GM19239 (cell line): ENCODE measurements at regions not wholly inside any gene's neighbourhood (a gene's known extent, or its start where the extent isn't known, plus 50 kb on each side); places are given as distances from the start of the nearest gene placed in this dataset.

ENCODE experiments used
- DNase-seq: peaks from one replicate; pipeline ENCODE4 v3.0.0; 2011; ENCODE audit warnings: low spot score; ENCODE audit not compliant: insufficient read length
- FAIRE-seq: peaks from 2 replicates; lab custom pipeline; 2011; peaks lifted over from hg19 to GRCh38; lab: Jason Lieb, UNC

DNA sequence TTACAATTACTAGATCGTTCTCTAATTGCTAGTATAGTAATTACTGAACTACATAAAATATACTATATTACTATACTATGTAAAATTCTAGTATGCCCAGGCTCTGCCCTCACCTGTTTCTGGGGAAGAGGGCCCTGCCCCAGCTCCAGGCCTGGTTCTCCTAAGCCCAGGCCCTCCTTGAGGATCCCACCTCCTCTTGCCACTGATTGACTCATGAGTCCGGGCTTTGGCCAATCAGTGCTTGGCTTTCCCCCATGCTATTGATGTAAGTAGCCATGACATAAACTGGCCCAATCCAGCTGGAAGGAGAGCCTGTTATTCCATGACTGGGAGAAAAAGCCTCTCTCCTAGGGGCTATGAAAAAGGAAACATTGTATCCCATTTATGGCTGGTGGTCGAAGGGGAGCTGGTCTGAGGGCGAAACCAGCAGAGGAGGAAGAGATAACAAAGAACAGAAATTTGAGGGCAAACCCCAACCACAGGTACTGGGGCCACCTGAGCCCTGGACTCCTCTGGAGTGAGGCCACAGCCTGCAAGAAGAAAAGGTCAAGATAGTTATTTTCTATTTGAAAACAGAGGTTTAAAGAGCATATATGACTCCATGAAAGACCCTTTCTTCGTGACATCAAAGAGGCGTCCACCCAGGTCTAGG lies 129.3 kb upstream of the CD93 start:
- DNase-seq (no peak), FAIRE-seq (no peak)

DNA sequence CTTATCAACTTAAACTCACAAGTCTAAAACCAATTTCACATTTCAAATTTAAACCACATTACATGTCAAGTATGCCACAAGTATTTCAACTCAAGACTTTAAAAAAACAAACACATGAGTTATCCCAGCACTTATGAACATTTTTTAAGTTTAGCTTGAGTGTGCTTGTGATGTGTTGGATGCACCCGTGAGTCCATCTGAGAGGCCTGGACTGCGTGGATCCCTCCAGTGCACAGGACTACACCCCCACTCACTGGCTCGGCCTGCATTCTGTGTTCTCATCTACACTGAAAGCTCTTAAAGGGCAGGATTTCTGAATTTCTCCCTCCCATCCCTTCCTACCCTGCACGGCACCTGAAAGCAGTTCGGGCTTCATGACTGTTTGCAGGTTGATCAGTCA lies 128.8 kb upstream of the CD93 start:
- FAIRE-seq, result no peak
- DNase-seq, result no peak

DNA sequence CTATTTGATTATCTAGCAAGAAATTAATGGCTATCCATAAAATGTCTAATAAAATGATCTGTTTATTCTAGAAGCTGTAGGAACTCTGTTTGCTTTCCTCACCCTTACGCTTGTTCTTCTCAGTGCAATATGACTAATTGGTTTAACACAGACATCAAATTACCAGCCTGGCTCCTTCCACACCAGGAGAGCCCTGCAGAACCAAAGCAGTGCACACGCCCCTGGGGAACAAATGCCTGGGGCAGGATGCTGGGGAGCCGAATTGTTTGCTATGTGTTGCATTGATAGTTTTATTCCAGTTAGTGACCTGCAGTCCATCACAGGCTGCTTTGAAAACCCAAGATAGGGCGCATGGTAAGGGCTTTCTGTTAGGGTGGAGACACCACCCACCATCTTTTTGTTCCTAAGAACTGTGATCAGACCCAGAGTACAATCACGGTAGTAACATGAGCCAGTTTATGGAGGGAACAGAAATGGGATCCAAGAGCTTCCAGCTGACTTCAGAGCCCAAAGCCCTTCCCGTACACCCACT lies 126.4 kb upstream of the CD93 start:
- no peak for DNase-seq
- no peak for FAIRE-seq

DNA sequence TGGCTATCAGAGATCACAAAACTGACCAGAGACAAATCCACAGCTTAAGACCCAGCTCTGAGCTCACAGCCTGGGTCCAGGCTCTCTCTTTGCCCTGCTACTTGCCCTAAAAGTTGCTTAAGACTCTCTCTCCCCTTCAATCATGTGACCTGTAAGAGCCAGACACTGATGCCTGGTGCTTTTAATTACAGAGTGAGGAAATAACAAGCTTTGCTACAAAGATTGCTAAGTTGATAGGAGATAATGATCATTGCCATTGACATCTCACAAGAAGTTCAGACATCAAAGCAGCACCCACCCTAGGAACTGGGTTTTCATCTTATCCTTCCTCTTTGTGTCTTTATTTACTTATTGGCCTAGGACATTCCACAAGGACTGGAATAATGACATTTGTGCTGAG lies 125.9 kb upstream of the CD93 start:
- DNase-seq (no peak), FAIRE-seq (no peak)

DNA sequence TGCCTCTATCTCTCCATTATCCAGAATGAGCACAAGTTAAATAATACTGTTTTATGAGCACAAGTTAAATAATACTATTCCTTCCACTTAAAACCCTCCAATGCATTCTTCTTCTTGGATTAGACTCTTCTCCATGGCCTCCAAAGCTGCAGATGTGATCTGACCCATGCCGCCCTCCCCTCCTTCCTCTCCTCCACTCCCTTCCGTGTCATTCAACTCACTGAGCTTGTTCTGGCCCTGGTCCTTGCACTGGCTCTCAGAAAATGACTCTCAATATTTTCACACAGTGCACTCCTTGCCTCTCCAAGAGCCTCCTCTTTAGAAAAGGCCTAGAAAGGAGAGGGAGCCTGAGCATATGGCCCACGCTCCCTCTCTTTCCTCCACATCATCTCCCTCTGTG lies 125.0 kb upstream of the CD93 start:
- DNase-seq (no peak), FAIRE-seq (no peak)

DNA sequence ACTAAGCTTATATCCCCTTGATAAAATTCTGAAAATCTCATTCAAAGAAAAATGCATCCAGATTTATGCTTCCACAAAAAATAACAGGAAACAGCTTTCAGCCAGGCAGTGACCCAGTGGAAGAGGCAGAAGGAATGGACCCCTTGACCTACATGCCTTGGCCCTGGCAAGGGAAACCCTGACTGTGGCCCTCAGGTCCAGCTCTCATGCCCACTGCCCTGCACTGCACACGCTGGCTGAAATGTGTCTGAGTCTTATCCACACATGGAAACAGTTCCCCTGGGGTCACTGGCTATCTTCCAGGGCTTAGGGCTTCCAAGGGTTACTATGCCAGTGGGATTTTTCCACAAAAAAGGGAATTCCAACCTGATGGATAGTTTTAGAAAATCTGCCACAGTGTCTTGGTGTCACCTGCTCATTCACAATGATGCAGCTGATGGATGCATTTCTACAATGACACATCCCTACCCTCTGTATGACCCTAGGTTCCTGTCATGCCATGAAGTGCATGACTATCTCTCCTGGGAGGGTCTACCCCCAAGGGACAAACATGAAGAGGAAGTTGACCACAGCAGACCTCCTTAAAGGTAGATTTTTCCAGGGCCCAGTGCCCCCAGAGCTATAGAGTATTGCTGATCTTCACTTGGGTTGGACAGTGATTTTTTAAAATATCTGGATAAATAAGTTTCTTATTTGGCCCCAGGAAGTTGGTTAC lies 121.9 kb upstream of the CD93 start:
- DNase-seq, result no peak
- no peak for FAIRE-seq

DNA sequence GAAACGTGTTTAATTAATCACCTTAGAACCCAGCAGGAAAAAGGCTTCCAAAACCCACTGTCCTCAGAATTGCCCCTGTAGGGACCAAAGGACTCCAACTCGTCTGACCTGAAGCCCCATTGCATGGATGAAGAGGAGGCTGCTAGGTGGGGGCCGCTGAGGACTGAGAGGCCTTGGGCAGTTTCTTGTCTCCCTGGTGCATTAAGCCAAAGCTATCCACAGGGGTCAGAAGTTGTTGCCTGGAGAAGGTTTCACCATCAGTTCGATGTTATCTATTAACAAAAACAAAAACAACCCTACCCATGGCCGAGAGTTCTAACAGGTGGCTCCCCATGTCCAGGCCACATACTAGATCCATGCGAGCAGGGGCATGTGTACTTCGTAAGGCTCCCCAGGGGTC lies 120.9 kb upstream of the CD93 start:
- no peak for DNase-seq
- FAIRE-seq, result no peak

DNA sequence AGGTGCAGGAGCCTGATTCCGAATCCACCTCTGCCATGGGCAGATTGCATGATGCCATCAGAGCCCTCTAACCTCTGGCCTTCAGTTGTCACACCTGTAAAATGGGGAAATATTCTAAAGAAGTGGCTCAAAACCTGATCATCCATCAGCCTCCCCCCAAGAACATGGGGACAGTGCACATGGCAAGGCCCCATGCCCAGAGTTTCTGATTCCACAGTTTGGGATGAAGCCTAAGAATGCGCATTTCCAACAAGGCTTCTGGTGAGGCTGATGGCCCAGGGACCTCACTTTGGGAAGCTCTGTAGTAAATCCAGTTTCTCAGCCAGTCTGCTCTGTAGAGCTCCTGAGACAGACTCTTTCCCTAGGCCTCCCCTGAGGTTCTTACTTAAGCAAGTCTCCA lies 119.9 kb upstream of the CD93 start:
- no peak for FAIRE-seq

DNA sequence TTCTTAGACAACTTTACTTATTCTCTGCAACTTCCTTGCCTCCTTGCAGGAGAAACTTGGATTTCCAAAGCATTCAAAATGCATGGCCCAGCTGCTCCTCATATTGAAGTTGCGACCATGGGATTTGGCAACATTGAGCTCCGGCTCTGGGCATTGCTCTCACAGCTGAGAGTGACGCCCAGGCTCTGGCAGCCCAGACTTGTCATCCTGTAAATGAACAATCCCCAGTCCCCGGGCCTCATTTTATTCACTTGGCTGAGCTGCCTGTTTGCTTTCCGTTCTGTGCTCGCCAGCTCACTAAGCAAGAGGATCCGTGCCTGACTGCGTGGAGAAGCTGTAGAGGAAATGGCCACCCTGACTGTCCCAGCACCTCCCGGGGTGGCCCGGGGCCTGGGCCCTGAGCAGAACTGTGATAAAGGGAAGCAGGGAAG lies 119.5 kb upstream of the CD93 start:
- DNase-seq, result no peak
- no peak for FAIRE-seq

More for the DNA sequence above, 119.9 kb upstream of the CD93 start:
- no peak for DNase-seq

DNA sequence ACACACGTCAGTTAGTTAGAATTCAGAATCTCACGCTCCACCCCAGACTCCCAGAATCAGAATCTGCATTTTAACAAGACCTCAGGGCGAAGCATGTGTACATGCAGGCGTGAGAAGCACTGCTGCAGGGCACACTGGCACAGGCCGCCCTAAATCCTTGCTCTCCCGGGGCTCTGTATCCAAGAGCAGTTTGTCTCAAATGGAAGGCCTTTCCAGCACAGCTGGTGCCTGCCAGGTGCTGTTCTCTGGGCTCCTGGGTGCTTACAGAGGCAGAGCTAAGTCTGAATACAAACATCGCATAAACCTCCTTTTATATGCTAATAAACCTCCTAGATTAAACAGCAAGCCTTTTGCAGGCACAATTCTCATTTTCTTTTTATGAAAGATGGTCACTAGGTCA lies 119.1 kb upstream of the CD93 start:
- DNase-seq, result no peak
- no peak for FAIRE-seq

DNA sequence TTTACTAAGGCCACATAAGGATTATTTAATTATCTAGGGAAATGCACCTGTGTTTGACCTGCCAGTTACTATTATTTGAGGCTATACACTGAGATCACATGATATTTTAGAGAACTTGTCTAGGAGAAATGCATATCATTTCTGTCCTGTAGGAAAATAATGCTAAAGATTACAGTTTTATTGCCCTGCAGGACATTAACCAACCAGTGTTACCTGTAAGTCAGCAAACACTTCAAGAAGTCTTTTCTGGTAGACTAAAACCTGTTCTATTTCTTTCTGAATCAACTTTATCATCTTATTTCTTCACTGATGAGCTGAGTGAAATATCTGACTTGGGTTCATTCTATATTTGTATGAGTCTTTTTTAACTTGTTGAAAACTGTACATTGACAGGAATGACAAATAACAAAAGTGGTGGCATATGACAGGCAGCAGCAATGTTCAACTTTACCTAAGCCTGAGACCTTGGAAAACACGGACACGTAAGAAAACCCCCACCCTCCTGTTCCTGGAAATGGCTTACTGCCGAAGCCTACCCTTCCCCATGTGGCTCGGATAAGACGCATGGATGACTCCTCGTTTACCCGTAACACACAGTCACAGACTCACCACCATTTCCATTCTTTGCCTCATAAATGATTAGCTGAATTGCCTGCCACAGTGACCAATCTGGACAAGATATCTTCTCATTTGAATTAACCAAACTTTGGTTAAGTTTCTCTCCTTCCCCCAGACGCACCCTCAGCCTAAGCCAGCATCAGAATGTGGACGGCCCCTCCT lies 118.0 kb upstream of the CD93 start:
- FAIRE-seq (no peak), DNase-seq (no peak)

DNA sequence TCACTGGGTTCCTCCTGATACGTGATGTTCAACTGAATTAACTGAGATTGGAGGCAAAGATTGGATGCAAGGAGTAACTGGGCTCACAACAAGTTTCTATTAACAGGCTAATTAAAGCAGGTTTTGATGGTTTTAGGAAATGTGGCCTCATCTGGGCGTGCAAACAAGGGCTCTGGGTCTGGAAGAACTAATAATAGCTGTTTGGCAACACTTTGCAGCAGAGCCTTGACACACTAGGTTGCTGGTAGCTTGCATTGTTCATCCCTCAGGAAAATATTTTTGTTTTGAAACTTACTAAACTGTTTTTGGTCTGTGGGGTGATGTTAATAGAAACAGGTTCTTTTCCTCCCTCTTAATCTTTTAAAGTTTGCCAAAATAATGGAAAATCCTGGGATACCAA lies 117.2 kb upstream of the CD93 start:
- FAIRE-seq, result no peak
- no peak for DNase-seq

DNA sequence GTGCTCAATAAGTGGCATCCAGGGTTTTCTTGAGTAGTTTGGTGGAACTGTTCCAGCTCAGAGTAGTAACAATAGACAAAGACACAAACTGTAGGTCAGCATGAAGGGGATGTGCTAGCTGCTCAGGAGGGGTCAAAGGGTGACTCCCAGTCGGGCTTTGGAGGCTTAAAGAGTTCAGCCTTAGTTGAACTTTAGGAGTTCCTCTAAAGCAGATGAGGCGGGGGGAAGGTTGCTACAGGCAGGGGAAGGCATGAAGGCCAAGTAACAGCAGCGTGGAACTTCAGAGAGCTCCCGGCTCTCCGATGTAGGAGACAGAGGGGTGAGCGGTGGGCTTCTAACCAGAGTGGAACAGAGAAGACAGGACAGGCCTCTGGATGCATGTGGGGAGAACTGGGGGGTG lies 115.5 kb upstream of the CD93 start:
- FAIRE-seq, result no peak
- DNase-seq, result no peak

DNA sequence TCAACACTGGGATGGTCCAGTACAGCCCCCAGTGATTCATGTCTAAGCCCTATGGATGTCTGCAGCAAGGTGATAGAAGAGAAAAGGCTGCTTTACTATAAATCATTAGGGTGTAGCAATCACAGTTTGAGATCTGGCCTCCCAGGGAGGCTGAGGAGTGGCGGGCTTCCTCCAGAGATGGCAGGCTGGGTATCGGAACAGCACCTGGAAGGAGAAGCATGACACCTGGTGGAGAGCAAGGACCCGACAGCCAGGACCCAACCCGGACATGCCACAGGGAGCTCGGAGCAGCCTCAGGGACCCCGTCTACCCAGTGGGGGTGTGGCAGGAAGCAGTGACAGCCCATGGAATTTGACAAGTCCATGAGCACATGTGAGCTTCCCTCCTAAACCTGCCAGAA lies 114.8 kb upstream of the CD93 start:
- FAIRE-seq (no peak), DNase-seq (no peak)

DNA sequence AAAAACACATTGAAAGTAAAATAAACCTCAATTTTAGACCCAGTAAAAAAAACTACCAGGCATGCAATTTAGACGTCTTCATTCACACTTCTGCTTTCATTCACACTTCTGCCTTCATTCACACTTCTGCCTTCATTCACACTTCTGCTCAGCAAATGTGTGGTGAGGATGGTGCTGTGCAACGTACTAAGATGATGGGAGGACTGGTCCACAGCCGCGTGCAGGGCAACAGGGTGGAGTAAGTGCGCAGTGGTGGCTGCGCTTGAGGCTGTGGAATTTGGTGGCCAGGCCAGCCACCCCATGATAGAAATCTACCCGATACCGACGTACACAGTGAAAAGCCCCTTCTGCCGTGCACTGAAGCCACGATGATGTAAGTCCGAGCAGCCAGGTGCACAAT lies 114.3 kb upstream of the CD93 start:
- DNase-seq (no peak), FAIRE-seq (no peak)

DNA sequence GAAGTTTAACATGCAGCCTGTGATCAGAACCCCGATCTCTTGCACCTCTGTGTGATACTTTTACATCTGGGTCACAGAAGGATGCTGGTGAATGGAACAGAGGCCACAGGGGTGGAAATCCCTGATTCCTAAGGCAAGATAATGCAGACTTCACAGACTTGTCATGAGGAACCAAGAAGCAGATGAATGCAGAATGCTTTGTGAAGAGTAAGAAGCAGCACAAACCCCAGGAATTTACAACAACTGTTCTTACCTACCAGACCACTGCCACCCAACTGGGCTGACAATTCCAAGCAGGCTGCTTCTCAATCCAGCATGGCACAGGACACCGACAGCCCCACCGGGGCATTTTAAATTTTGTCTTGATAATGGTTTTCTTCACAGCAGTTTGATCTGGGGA lies 113.2 kb upstream of the CD93 start:
- DNase-seq, result no peak
- no peak for FAIRE-seq

DNA sequence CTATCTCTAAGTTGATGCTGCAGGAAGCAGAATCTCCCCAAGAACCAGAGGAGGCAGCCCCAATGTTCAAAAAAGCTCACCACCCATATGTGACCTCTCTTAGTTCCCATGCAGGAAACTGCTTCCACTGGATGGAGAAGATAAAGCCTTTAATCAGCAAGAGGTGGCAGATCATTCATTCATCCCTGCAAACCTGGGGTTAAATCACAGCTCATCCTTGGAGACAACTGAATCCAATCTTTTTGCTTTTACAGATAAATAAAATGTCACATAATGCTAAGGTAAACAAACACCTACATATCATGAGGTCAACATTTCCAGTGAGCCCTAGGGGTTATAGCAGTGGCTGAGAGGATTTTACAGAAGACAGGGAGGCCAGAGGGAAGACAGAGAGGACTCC lies 112.7 kb upstream of the CD93 start:
- DNase-seq (no peak), FAIRE-seq (no peak)

DNA sequence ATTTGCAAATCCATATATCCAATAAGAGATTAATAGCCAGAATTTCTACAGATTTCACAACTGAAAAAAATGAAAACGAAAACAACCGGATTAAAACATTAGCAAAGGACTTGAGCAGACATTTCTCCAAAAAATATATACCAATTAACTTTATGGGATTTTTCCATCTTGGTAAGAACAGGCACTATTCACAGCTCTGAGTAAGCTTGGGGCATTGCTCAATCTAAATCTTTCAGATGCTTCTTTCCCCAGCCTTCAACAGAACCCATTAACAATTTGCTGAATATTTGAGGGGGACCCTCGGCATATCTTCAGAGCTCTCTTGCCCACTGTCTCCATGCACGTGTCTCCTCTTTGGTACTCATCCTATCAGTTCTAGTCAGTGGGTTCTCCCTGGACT lies 111.7 kb upstream of the CD93 start:
- no peak for FAIRE-seq
- DNase-seq, result no peak

DNA sequence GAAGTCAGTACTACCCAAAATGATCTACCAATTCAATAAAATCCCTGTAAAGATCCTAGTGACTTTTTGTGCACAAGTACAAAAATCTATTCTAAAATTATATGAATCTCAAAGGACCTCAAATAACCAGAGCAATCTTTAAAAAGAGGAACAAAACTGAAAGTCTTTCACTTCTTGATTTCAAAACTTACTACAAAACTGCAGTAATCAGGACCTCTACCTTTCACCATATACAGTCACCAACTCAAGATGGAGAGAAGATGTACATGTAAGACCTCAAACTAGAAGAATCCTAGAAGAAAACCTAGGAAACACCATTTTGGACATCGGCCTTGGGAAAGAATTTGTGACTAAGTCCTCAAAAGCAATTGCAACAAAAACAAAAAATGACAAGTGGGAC lies 109.5 kb upstream of the CD93 start:
- DNase-seq, result no peak
- no peak for FAIRE-seq

DNA sequence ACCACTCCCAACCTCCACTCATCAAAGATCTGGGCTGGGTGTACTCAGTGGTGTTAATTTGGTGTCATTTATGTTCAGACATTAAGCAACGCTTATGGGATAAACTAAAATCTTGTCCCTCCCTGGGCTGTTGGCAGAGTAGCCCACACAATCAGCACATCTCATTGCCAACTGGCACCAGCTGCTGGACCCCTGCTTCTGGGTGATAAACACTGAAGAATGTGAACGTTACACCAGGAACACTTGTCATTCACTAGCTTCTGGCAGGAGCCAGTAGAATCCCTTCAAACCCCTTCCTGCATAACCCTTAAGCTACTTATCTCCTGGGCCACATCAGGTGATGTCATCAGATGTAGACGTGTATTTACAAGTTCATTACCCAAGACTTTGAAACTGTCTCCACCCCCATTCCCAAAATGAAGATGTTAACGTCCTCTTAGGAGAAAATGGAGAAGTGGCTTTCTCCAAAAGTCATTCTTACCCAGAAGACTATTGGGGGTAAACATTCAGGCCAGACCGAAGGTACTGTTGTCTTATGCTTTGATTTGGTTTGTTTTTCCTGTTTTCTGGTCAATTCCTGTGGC lies 107.8 kb upstream of the CD93 start:
- FAIRE-seq, result no peak

DNA sequence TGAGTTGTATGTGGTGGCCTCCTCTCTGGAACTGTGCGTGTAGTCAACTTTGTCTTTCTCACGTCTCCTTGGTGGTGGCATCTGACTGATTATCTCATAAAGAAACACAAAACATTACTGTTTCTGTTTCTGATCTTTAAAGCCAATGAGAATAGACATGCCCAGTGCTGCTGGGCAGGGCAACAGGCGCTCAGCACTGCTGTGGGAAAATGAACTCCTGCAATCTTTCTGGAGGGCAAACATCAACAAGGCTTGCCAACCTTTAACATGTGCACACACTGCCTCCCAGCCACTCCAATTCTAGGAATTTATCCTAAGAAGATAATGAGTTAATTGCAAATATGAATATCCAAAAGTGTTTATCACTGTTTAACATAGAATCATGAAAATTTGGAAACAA lies 106.3 kb upstream of the CD93 start:
- no peak for FAIRE-seq

More for the DNA sequence above, 107.8 kb upstream of the CD93 start:
- DNase-seq, result no peak

More for the DNA sequence above, 106.3 kb upstream of the CD93 start:
- DNase-seq, result no peak
